ENCODE measurements at regions not wholly inside any gene's neighbourhood (a gene's known extent, or its start where the extent isn't known, plus 50 kb on each side); places are given as distances from the start of the nearest gene placed in this dataset.
"Not testable (repeated sequence)": the region's sequence is repeated elsewhere in the genome, so short reads cannot be mapped to it uniquely, and the experiment has no call there.

DNA sequence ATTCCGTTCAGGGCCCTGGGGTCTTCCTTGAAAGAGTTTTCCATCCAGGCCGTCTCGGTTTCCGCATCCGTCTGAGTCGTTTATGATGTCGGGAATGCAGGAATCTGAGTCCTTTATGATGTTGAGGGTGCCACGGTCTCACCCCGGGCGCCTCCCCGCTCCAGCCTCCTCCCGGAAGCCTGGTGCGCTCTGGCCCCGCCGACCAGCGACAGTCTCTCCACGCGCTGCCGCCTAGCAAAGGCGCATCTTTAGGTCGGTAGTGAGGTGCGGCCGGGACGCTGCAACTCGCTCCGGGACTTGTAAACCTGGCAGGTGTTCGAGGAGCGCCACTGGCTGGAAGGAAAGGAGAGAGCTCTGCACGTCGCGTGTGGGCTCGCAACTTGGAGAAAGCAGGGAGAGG lies 132.6 kb downstream of the FAM72C start:
- DNase-seq (ENCODE audit: low spot score): not testable (repeated sequence)

DNA sequence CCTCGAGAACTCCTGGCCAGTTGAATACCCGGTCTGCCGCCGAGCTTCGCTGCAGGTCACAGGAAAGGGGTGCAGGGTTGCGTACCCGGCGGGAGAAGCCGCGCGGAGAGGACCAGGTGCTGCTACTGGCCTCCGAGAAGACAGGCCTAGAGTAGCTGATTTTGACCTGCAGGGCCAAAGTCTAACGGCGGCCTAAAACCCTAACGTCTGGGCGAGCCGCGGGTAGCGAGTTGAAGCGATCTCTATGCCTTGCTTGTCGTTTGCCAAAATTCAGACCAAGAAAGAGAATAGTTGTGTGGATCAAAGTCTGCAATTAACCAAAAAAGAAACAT lies 133.2 kb downstream of the FAM72C start:
- DNase-seq (ENCODE audit: low spot score): not testable (repeated sequence)

DNA sequence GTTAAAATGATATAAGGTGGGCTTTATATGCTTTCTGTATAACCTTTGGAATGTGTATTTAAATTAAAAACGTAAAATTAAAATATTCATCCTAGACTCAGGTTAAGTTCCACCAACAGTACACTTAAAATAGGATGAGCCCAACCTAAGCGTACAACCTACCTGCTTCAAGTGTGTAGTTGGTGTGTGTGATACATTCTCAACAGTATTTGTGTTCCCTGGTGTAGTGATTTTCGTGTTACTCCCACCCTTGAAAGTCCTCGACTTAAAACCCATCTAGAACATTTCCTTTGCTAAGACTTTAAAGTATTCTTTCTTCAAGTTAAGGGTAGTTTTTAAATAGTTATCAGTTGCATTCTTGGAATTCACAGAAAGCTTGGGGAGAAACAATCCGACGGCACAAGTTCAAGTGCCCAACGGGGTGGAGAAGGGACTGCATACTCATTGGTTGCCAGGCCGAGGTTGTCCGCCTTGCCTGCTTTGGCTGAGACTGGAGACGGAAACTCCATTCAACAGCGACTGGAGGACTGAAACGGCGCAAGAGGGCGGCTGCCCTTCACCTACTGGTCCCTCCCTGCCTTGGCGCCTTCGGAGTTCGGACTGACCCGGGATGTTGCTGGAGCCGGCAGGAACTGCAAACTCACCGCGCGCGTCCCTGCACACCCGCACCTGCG lies 133.7 kb downstream of the FAM72C start:
- DNase-seq (ENCODE audit: low spot score): not testable (repeated sequence)

DNA sequence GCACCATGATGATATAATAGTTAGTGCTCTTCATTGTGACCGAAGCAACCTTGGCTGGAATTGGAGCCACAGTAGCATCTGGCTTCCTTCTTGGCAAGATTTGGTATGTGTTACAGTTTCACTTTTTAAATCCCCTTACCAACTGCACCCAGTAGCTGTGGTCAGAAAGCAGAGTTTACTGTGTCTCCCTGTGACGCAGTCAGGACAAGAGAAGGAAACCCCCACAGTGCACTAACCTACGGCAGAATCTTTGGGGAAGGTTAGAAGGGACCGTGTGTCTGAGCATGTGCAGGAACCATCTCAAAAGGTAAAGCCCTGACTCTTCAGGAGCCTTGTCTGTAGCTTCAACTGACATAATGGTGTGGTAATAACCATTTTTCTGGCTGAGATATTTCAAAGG lies 138.4 kb downstream of the FAM72C start:
- DNase-seq (ENCODE audit: low spot score): not testable (repeated sequence)

DNA sequence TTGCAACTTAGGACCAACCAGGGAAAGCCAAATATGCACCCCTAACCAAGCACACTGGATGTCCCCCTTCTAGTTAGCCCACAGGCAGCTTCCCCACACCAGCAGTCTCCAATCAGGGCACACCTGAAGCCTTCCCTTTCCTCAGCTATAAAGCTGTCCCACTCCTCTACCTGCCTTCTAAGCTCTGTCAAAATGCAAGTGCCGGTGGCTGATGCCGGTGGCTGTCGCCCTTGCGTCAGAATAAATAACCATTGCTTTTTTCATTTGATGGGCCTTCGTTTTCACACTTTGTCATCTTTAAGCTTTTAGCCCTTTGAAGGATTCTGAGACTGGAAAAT lies 139.4 kb downstream of the FAM72C start:
- not testable (repeated sequence) for DNase-seq (ENCODE audit: low spot score)

DNA sequence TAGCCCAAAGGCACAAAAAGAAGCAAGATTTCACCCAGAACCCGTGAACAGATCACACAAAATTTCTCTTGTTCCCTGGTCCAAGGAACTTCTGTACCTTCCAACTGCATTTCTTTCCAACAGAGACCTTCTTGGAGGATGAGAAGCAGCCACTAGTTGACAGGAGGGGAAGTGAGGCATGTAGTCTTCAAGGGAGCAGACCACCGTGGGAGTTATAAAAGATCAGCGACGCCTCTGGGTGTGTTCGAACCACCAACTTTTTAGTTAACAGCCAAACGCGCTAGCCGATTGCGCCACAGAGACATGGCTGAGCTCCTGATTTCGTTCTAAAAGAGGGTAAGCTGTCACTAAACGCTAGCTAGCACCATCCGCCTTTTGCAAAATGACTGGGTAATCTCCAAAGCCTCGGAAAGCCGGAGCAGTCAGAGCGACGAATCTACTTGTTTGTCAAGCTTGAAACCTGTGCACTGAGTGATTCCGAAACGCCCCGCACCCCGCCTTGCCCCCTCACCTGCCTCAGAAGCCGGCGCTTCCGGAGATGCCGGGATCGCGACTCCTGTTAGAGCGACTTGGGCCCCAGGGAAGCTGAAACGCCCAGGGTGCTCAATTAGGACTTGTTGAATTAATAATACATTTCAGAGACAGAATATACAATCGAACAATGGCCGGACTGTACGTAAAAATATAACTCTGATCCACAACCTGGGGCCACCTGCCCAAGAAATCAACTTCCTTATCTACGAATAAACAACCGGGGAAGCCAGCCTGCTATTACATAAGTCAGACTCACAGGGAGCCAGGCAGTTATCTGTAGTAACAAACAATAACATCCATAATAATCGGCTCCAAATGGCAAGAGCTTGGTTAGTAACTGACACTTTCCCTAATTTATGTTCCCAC lies 140.1 kb downstream of the FAM72C start:
- DNase-seq (ENCODE audit: low spot score): not testable (repeated sequence)

DNA sequence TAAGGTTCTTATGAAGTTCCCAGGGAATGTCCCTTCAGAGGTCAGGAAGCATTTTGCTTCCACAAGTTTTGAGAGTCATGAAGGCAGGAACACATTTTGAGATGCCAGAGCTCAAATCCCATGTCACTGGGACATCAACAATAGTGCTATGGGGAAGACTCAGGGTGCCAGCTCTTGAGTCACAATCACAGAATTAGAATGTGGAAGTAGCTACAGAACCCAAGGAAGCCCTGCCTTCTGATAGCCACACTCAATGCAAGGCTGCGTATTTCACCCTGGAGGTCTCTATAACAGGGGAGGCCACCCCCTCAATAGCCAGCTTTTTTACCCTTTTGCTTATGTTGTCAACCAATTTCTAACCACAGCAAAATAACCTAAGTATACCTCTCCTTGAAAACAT lies 145.6 kb downstream of the FAM72C start:
- not testable (repeated sequence) for DNase-seq (ENCODE audit: low spot score)

DNA sequence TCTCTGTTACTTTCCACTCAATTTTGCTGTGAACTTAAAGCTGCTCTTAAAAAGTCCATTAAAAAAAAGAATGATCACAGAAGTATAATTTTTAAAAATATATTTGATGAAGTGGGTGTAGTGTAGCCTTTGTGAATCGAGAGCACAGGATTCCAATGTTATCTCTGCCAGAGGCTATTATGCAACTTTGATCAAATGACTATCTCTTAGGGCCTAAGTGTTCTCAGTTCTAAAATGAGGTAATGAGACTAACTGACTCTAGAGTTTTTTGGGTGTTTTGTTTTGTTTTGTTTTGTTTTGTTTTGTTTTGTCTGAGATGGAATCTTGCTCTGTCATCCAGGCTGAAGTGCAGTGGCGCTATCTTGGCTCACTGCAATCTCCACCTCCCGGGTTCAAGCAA lies 147.5 kb downstream of the FAM72C start:
- DNase-seq (ENCODE audit: low spot score): not testable (repeated sequence)

DNA sequence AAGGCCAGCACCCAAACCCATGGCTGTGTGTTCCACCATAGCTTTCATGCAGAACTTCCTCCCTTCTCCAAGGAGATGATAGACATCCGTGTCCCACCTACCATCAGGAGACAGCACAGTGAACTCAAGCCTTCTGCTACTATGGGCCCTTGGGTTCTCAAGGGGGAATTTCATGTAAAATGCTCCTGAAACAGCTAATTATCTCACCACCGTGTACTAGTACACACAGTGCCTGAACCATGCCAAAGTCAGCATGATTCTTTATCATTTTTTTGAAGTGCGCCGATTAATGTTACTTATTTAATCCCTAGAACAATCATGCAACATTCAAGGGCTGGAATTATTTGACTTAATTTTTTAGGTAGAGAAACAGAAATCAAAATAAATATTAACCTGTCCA lies 151.7 kb downstream of the FAM72C start:
- not testable (repeated sequence) for DNase-seq (ENCODE audit: low spot score)

DNA sequence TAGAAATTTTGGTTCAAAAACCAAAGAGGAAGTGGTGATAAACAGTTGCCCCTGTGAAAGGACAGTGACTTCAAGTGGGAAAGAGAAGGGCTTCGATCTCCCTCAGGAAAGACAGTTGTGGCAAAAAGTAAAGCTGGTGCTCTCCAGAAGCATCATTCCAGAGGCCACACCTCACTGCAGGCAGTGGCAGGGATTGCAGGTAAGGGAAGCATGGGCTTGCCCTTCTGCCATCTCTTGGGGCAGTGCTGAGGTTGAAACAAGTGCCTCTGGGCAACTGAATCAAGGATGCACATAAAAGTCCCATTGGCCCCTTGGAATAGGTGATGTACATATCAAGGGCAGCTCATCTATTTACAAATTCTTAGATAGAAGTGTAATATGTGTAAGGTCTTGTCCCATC lies 155.4 kb downstream of the FAM72C start:
- DNase-seq (ENCODE audit: low spot score): not testable (repeated sequence)

DNA sequence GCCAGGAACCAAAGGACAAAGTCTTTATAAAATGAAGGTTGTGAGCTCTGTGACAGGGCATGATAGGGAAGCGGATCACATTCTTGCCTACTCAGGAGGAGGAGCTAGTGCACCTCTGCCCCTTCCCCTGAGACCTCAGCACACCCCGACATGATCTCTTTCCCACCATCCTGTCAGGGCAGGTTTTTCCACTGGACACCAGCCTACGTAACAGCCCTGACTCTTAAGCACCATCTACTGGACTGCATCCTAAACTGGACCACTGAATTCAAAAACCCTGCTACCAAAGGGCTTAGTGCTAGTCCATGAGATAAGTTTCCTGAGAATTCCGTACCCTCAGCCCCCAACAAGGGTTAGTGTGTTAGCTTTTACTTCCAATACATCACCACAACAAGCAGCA lies 166.4 kb downstream of the FAM72C start:
- DNase-seq (ENCODE audit: low spot score): not testable (repeated sequence)

DNA sequence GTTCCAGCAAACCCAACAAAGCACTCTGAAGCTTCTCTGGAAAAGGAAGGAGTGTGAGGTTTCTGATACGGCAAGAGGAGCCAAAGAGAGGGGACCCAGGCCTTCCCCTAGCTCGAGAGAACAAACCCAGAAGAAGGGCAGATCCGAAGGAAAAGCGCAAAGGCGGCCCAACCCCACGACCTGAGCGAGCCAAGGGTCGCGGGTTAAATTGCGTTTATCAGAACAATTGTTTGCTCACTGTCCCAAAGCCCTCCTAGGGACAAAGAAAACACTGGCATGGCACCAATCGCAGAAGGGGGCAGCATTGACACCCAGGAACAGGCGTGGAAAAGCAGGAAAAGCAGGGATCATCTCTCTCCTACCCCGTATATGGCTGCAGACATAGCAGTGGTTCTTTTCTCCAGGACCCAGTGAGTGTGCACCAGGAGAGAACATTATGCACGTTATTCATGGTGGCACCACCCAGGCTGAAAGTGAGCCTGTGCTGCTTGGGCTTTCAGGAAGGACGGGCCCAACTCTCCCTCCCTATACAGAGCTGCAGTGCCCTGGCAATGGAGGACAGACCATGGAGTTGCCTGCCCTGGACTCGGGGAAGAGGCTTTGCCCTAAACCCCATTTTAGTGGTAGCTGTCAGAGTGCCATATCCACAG lies 167.0 kb downstream of the FAM72C start:
- DNase-seq (ENCODE audit: low spot score): not testable (repeated sequence)

DNA sequence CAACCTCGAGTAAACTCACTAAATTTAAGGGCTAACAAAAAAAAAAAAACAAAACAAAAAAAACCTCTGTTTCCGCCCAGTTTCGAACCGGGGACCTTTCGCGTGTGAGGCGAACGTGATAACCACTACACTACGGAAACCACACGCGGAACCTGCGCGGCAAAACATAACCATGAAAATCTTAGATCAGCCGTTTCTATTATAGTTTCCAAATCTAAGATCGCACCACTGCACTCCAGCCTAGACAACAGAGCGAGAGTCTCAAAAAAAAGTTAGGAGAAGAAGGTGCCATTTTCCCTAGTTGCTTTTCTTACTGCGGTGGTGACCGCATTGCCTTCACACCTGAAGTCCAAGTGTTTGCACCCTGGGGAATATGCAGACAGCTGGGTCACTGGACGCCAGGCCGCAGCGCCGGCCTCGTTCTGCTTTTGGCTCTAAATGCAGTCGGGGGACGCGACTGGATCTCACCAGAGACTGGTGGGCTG lies 167.8 kb downstream of the FAM72C start:
- DNase-seq (ENCODE audit: low spot score): peak; percentile 55

DNA sequence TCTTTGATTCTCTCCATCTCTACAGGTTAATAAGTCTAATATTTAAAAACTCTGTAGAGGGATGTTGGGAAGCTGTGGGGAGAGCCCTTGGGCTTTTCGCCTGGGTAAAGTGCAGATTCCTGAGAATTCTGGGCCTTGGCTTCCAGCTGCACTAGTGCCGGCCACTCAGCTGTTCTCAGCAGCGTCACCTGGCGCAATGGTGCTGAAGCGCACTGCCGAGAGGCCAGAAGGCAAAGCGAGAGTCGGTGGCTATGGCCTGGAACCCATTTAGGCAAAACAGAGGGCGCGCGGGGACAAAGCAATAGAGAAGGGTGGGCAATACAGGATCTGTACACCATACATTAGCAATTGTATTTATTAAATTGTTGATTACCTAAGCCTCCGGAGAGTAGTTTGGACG lies 168.7 kb downstream of the FAM72C start:
- not testable (repeated sequence) for DNase-seq (ENCODE audit: low spot score)

DNA sequence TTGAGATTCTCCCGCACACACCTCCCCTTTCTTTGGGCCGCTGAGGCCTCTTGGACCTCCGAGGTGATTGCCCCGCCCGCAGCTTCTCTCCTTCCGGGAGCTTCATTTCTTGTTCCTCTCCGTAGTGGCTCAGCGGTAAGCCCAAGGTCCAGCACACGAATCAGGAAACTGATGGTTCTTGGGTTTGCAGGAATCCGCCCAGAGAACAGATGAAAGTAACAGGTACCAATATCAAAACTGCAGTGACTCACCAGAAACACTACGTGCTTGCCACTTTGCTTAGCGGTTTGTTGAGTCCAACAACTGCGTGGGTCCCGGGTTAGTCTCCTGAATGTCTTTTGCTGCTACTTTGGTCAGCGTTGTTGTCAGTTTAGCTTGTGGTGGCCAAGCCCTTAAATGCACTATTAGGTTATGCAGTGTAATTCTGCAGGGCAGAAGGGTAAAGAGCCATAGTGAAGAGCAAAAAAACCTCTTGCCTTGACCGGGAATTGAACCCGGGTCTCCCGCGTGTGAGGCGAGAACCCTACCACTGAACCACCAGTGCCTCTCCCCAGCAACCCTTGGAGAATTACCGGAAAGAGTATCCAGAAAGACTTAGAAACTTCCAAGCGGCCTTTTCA lies 172.1 kb downstream of the FAM72C start:
- DNase-seq (ENCODE audit: low spot score): not testable (repeated sequence)

DNA sequence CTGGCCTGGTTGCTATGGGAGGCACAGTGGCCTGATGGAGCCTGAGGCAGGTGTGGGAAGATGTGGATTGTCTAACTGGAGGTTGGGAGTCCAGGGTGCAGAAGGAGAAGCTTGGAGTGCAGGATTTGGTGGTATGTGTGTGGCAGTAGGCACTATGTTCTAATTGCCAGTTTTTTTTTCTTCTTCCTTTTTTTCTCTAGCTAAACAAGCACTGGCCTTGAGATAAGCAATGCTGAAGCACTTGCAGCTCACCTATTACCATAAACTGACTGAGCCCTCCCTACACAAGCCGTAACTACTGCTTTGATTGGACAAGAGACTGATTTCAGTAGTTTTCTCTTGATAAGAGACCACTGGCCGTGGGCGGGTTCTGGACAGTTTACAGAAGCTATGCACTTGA lies 175.4 kb downstream of the FAM72C start:
- not testable (repeated sequence) for DNase-seq (ENCODE audit: low spot score)

DNA sequence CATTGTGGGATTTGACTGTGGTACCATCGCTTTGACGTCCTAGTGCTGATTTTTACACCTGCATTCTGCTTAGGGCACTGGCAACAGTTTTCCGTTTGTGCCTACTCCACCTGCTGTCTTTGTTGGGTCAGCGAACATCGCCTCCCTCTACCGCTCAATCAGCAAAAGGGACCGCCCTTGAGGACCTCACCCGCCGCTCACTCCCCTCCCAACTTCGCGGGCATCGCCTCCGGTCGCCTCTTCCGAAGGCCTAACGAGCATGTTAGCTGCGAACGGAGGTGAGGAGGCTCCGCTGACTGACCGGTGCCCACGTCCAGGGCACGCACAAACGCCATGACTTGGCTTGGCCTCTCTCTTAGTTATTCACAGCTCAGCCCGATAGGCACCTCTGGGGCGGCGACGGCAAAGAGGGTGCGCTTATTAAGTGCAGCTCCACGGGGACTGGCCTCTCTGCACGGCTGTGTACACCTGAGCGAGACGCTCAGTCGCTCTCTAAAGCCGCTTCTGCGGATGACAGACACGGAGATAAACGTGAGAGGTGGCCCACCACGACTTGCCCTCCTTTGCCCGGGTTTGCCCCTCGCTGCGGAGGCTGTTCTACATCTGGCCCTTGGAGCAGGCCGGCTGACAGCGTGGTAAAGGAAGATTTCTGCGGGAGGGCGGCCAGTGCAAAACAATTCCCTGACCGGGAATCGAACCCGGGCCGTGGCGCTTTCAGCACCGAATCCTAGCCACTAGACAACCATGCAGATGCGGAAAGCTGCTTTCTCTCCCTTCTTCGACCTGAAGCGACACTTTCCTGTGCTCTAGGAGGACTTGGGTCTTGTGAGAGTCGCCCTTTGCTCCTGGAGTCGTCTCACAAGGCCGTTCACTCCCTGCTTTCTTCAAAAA lies 179.5 kb downstream of the FAM72C start:
- DNase-seq (ENCODE audit: low spot score): not testable (repeated sequence)

DNA sequence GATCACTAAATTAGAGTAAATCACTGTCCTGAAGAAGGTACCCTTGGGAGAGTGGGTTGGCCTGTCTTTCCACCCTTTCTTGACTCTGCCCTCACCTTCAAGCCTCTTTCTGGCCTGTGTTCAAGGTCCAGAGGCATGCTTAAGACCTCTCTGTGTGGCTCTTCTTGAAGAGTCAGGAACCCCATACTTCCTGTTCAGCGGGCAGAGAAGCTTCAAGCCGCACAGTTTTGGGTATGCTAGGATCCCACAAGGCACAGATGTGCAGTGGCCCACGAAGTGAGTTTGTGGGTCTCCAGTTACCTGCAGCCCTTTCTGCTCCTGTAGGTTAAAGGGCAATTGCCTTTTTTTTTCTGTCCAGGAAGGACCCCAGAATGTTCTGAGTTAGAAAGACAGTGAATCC lies 185.4 kb downstream of the FAM72C start:
- DNase-seq (ENCODE audit: low spot score): not testable (repeated sequence)

DNA sequence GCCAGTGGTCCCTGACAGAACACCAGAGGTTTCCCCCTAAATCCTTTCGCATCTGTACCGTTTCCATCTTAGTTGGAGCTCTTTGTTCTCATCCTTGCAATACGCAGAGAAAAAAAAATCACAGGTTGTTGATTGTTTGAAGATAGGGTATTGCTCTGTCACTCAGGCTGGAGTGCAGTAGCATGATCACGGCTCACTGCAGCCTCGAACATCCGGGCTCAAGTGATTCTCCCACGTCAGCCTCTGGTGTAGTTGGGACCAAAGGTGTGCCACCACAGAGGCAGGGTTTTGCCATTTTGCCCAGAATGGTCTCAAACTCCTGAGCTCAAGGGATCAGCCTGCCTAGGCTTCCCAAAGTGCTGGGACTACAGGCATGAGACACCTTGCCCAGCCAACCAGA lies 185.9 kb downstream of the FAM72C start:
- DNase-seq (ENCODE audit: low spot score): not testable (repeated sequence)

DNA sequence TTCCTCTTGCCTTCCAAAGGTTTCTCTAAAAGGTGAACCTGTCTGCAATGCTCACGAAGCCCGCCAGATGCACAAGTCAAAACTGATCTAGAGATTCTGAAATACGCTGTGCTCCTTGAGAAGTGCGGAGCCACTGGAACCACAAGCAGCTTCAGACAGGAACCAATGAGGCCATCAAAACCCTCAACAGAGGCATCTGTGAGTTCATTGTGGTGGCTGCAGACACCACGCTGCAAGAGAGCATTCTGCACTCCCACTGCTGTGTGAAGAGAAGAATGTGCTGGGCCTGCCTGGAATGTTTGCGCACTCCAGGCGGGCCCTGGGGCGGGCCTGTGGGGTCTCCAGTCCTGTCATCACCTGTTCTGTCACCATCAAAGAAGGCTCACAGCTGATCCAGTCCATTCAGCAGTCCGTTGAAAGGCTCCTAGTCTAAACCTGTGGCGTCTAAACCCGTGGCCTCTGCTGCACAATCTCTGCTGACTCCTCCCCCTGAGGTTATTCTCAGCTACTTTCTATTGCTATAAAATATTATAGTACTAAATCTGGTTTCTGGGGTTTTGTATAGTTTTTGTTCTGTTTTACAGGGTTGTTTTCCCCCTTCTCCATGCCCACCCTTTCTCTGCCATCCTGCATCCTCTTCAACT lies 187.4 kb downstream of the FAM72C start:
- not testable (repeated sequence) for DNase-seq (ENCODE audit: low spot score)

DNA sequence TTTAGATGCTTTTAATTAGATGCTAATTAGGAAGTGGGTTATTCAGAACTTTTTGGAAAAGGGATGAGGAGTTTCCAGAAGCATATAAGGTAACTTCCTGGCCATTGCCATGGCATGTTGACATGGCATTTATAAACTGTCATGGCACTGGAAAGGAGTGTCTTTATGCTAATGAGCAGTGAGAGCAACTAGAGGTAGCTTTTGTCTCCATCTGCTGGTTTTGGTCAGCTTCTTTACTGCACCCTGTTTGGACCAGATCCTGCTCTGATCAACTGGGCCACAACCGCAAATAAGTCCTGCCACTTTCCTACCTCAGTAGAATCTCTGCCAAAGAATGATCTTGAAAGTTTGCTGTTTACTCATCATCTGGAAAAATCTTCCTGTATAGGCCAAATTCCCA lies 193.6 kb downstream of the FAM72C start:
- not testable (repeated sequence) for DNase-seq (ENCODE audit: low spot score)
